DMS 273 treated with DMSO at 0.1 percent for 48 hours (cell line): ENCODE measurements at regions not wholly inside any gene's neighbourhood (a gene's known extent, or its start where the extent isn't known, plus 50 kb on each side); places are given as distances from the start of the nearest gene placed in this dataset.
A peak's percentile ranks its signal among the peaks of the same experiment; 100 is the strongest.

Experiments used
- DNase-seq: peaks from one replicate; lab custom pipeline; 2025; lab: John Stamatoyannopoulos, UW

DNA sequence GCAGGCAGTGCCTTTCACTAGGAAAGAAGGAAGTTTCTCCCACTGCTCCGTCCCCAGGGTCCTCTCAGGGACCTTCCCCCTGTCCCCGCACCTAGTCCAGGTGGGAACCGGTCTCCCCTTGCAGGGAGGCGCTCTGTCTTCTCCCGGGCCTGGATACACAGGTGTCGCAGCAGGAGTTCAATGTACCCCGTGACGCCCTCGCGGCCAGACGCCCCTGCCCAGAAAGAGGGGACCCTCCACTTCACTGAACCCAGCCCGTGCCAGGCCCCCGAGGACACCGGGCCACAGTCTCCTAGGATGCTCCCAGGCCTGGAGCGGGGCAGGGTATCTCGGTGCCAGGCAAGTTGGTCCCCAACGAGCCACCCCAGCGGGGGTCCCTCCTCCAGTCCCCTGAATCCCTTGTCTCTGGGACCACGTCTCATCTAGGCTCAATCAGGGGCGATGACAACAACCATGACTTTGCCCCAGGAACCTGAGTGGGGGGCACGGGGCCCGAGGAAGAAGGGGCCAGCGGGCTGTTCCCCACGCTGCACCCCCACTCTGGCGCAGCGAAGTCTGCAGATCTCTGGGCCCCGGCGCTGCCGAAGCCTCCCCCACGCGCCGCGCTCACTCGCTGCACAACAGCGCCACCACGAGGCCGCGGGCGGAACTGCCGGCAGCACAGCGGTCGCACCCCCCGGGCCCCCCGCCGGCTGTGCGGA, 103.0 kb downstream of the EDN3 start:
- no peak for DNase-seq

DNA sequence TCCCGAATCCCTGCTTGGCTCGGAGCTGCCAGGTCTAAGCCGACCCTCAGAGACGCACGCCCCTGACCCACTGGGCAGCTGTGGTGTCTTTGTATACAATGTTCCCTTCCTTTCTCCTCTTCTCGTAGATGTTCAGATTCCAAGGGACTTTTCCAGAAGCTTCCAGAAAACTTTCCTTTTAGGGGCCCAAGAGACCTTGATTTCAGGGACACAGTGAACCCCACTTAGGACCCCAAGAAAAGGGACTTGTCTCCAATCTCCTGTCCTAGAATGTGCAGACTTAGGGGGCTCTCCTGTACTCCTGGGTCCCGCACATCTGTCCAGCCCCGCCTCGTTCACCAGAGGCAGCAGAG, 103.5 kb downstream of the EDN3 start:
- DNase-seq: no peak

DNA sequence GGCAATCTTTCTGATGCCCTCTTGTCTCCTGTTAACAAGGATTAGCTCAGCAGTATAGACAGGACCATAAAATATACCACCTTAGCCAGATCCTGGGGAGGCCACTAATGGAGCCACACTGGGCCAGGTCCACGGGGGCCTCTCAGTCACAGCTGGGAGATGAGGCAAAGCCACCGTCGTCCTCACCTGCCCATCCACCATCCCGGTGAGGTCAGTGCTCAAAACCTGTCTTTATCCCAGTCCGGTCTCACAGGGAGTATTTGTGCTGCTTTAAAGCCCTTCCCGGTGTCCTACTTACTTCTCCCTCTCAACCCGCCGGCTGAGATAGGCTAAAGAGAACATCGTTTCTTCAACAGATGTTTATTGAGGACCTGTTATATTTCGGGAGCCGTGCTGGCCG, 104.3 kb downstream of the EDN3 start:
- DNase-seq: no peak

DNA sequence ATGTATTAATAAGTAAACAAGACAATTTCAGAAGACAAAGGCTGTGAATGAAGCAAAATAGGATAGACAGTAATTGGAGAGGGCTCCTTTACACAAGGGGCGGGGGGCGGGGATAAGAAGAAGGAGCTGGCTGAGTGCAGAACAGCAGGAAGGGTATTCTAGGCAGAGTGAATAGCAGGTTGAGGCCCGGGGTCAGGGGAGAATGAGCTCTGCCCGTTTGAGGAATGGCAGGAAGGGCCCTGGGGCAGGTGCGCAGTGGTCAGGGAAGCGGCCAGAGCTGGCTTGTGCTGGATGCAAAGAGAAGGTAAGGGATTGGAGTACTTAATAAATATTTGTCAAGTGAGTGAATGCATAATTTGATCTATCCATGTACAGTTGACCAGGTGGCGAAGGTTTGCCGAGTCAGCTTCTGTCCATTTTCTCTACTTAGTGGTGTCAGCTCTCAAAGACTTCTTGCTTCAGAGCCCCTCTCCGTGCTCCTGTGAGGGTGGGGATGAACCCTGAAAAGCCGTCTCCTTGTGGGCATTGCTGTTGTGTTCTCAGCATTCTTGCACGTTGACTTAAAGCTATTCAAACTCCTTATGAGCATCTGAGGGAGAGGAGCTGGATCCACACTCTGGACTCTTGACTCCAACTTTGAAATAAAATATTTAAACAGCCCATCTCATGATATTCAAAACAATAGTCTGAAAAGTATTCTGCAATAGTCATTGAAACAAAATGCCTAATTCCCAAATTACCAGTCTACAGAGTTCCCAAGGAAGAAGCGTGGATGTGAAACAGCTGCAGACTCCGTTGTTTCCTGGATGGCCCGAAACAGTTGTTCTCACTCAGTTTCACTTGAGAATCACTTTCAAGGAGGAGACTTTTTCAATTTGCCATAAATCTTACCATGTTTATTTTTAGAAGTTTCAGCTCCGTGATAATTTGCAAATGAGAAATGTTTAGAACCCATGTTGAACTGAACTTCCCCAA, 105.1 kb downstream of the EDN3 start:
- DNase-seq: no peak

DNA sequence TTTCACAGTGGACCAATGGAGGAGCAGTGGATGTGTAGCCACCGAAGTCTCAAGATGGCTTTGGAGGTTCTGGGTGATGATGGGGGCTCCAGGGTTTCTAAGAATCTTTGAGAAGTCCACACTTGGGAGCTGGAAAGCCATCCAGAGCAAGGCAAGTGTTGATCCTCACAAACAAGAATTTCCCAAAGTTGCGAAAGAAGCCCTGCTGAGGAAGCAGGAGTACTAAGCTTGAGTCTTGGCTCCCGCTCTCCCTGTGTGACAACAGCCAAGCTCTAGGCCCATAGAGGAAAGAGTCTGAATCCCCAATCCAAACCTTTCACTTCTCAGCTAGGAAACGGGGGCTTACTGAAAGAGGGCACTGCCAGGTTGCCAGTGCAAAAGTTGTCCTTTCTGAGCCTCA, 106.0 kb downstream of the EDN3 start:
- no peak for DNase-seq

DNA sequence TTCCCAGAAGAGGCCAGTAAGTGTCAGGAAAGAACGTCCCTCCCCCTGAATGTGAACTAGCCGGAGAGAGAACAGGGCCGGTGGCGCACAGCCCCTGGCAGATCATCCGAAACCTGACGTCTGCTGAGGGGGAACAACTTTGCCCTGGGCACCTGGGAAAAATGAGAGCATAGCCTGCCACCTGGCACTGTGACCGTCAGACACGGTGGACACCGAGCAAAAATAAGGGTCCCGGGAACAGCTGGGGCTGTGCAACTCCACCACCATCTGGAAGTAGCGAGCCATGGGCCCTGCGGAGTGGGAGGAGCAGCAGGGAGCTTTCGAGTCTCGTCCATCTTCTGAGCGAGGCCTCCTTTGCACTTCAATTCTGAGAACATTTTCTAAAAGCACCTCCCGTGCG, 110.8 kb downstream of the EDN3 start:
- DNase-seq: peak; percentile 30

DNA sequence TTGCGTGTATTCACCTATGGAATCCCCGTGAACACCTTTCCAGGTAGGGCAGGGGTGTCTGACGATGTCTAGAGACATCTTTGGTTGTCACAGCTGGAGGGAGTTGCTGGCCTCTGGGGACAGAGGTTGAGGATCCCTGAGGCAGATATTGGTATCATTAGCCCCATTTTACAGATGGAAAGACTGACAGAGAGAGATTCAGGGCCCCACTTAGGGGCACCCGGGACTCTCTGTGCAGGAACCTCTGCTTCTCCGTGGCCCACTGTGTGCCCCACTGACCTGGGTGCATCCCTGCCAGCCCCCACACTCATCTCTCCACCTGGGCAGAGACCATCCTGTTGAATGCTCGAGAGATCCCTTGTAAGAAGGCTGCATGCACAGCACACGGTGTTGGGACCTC, 111.2 kb downstream of the EDN3 start:
- no peak for DNase-seq

DNA sequence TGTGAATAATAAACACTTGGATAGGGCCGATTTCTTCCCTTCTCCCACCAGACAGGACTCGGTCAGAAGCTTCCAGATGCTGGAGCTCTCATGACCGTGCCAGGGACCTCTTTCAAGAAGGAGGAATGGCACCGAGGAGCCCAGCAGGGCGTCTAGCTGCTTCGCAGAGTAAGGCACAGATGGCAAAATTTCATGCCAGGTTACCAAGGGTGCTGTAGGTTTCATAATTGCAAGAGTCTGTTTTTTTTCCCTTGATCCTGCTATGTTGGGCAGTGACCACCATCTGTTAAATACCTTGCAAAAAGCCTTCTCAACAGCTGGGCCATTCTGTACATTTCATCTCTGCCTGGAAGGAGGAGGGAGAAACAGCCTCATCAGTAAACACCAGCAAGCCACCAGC, 111.8 kb downstream of the EDN3 start:
- DNase-seq: peak; percentile 99

DNA sequence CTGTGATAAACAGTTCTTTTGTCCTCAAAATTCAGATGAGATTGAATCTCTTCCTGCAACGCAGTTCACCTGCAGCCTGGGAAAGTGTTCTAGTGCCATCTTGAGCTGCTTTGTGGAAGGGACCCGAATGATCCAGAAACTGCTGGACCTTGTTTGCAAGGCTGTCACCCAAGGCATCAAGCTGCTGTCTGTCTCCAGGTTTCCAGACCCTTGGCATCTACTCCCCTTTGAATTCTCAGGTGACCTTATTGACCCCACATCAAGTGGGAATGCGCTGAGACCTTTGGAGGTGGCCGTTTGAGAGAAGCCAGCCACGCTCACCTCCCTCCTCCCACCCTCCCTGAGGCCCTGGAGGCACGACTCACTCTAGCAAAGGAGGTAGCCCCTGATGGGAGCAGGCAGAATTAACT, 112.5 kb downstream of the EDN3 start:
- no peak for DNase-seq

DNA sequence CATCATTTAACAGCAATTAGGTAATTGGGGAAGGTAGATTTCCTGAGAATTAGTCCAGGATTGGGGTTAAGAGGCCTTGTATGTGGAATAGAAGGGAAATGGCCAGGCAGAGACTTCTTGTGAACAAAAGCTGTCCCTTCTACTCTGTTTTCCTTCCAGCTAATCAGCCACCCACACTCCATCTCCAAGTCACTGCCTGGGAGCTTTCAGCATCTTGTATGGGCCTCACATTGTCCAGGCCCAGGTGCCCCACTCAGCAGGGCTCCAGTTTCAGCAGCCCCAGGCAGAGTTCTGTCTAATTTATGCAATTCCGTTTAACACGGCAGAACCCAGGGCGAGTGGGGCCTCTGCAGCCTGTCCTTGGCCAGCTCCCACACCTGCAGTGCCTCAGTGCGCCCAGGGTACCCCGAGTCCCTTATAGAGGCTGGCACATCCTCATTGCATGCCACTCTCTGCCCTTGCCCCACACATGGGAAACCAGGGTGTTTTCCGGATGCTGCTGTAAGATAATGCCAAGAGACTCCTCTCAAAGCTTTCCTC, 113.0 kb downstream of the EDN3 start:
- peak; percentile 12 for DNase-seq

DNA sequence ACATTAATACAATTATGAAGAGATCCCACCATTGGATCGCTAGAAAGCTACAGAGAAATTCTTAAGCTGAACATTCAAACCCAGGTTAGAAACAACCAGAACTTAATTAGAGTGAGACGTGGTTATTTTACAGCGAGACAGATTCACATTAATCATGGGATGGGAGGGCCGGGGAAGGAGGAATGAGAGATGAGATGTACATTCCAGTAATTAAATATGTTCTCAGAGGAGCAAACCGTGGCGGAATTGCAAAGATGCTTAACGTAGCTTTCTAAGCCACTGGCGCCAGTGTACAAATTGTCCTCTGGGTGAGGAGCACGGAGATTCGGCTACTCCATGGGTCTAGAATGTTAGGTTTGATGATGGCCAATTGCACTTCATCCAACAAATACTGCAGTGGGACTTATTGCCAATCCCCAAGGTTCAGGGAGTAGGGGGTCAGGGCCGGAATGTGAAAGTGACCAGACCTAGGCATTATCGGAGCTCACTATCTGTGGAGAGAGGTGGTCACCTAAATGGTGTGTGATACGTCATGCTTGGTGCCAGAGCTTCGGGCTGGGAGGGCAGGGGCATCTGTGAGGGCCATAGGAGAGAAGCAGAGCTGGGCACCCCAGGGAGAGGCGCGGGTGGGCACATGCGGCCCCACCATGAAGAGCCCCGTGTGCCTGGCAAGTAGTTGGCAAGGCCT, 114.7 kb downstream of the EDN3 start:
- DNase-seq: no peak

DNA sequence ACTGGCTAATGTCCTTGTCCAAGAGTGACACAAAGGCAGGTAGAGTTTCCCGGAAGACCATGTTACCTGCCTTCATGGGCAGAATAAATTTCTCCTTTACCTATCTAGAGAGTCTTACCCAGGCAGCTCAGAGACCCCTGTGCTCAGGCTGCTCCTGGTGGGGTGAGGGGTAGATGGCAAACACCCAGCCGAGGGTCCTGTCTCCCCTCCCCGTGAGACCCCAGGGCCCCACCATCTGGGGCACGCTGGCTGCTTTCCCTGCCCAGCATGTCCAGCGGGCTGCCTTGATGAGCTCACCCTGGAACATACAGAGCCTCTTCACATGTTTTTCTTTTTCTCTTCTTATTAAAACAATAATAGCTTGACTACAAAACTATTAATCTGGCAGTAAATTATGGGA, 116.5 kb downstream of the EDN3 start:
- no peak for DNase-seq

DNA sequence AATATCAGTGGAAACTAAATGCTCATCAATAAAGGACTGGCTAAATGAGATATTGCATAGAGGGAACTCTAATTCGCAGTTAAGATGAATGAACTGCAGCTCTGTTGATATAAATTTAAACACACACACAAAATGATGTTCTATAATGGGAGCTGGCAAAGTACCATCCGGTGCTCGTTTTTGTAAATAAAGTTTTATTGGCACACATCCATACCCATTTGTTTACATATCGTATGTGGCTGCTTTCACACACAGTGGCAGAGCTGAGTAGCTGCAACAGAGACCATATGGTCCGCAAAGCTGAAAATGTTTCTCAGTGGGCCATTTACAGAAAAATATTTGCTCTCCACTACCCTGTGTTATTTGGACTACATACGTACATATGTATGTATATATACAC, 120.7 kb downstream of the EDN3 start:
- DNase-seq: no peak

DNA sequence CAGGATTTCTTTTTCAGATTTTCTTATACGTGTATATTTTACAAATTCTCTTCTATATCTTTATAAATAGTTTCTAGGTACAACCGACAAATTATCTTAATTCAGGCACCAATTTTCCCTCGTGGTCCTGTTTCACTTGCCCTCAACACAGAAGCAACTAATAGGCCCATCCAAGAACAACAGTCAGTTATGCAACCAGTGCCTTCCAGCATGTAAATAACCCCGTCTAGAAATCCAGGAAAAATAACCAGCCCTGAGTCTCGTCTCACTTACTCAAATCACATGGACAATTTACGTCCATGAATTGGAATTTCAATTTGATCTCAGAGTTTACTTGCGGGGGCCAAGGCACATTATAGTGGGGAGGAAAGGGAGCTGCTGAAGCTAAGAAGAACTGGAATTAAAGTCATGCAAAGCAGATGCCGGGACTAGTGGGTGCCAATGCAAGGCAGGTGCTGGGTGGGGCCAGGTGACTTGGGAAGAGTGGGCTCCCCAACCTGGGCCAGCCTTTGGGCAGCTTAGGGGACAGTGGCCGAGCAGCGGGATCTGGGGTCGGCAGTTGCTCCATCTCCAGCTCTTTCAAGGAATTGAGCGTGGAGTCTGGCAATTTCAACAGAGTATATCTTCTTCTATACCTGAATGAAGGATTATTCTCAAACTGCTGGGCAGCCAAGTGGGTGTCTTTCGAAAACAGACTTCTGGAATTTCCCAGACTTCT, 121.7 kb downstream of the EDN3 start:
- DNase-seq: no peak

DNA sequence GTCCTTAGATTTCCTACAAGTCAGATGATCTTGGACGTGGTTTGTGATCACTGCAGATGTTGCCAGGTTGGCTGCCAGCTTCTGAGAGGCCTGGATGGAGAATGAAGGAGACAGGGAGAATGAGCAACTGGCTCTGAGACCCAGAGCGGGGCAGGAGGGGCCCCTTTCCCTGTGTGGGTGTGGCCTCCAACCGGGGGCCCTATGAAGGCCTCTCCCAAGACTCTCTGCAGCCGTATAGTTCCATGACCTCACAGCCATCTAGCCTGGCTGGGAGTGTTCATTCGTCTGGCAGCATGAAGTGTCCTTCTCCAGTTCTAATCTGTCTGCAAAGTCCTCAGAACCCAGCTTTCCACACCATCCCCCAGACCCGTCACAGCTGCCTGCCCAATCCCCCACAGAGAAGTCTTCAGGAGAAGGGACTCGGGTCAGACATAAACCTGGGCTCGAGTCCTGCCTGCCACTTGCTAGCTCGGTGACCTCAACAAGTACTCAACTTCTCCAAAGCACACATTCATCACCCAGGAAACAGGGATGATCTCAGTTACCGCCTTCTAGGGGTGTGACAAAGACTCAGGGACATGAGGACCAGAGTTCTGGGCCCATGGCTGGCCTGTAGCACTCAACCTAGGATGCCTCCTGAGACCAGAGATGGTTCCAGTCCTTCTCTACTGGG, 122.6 kb downstream of the EDN3 start:
- no peak for DNase-seq

DNA sequence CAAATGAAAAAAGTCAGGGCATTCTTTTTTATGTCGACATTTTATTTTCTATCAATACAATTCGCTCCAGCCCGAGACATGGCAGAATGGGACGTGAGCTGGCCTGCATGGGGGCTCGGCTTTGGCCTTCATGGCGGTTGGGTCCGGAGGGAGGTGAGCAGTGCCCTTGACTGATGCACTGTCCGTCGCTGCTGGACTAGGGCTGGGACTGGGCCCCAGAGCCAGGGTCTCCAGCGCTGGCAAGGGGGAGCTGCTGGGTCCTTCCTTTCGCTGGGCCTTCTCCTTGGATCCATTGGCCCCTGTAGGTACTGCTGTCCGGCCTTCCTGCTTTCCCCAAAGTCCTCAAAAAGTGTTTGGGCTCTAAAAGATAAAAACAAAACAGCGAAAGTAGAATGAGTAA, 124.6 kb downstream of the EDN3 start:
- no peak for DNase-seq

DNA sequence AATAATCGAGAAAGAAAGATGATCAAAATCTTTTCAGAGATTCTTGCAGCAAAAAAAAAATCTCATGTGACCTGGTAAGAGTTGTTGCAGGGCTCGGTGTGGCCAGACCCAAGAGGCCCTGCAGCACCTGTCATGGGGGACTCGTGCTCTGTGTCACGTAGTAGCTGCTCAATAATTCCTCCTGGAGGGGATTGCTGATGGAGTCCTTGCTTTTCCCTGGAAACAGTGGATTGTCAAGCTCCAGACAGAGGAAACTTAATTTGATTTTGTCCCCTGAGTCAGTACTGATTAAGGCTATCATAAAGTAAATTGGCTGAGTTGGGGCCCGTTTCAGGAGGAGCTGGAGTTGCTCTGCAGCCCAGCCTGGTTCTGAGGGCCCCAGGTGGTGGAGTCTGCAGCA, 125.2 kb downstream of the EDN3 start:
- DNase-seq: no peak

DNA sequence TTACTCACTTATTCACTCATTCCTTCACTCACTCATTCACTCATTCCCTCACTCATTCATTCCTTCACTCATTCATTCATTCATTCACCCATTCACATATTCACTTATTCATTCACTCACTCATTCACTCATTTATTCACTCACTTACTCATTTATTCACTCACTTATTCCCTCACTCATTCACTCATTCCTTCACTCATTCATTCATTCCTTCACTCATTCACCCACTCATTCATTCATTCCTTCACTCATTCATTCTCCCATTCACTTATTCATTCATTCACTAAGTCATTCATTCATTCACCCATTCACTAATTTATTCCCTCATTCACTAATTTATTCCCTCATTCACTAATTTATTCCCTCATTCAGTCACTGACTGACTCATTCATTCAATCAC, 127.6 kb downstream of the EDN3 start:
- no peak for DNase-seq

DNA sequence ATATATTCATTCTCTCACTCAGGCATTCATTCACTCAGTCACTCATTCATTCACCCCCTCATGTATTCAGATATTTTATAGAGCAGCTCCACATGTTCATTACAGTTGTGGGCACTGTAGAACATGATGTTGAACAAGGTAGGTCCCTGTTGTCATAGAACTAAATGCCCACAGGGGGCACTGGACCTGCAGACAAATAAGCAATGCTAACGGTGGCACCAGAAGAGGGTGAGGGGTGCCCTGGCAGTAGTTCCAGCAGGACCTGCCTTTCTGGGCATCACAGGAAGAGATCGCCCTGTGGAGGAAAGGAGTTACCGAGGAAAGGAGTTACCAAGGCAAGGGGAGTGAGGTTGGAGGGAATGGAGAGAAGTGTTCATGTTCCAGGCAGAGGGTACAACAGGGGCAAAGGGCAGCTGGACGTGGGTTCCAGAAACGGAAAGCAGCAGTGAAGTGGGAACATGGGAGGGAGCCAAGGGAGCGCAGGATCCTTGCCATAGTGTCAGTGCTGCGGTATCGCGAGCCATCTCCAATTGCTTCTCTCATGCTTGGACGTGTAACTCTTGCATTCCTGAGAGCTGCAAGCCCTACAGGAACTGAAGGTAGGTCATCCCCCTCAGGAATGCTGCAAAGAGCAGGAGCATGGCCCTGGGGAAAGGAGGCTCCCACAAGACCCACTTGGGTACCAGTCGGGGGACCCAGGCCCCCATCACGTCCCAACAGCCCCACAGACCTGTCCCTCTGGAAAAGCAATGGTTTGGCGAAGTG, 128.2 kb downstream of the EDN3 start:
- DNase-seq: no peak

DNA sequence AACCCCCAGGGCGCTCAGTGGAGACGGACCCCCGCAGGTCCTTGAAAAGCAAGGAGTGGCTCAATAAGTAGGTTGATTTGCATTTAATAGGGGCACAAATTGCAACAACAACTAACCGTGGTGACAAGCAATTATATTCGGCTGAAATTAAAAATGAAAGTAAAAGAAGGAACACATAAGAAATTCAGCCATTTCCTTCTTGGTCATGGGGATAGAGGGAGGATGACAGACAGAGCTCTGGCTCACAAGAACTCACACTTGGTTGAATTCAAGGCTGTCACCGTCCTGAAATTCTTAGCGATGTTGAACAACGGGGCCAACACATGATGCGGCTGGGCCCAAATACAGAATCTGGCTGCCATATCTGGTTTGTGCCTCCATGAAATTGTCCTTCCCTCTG, 129.0 kb downstream of the EDN3 start:
- DNase-seq: no peak

DNA sequence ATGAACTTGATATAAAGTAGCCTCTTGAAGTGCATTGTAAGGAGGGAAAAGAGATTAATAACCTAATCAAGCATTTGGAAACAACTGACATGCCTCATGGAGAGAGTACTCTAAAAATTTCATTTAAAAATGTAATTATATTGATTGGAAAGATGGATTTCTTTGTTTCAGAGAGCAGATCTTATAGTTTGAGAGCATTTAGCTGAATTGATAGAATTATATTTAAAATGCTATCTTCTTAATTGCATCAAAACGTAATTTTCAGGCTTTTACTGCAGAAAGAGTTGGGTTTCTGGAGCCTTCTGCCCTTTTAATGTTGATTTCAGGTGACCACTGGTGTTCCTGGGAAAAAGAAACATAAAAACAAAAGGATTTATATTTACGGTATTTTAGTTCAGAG, 130.6 kb downstream of the EDN3 start:
- DNase-seq: no peak
